SK-N-SH treated with all-trans-retinoic acid at 6 μM for 48 hours (cell line): ENCODE measurements at regions not wholly inside any gene's neighbourhood (a gene's known extent, or its start where the extent isn't known, plus 50 kb on each side); places are given as distances from the start of the nearest gene placed in this dataset.
A peak's percentile ranks its signal among the peaks of the same experiment; 100 is the strongest.

Source experiments
- ATAC-seq: fragments of 200-7000 bp; cut with Tn5 transposase; 3 replicates; pipeline ENCODE4 v1.9.1; 2020; ENCODE audit warnings: mild to moderate bottlenecking, moderate library complexity
- ARNTL ChIP-seq: fragments of 450-650 bp; formaldehyde crosslinking; IDR thresholded peaks from 2 replicates; pipeline ENCODE4 v1.5.0; 2020; ENCODE audit warnings: low read depth, mild to moderate bottlenecking, moderate library complexity, borderline replicate concordance
- BACH2 ChIP-seq: fragments of 250-450 bp; sonication (Bioruptor Pico); IDR thresholded peaks from 2 replicates; pipeline ENCODE4 v1.9.0; 2021; ENCODE audit warnings: mild to moderate bottlenecking, borderline replicate concordance
- CREB5 ChIP-seq: fragments of 250-450 bp; sonication (Bioruptor Pico); IDR thresholded peaks from 2 replicates; pipeline ENCODE4 v1.5.1; 2020; ENCODE audit warnings: low read depth, mild to moderate bottlenecking, moderate library complexity
- CSRNP3 ChIP-seq: fragments of 250-450 bp; sonication (Bioruptor Pico); IDR thresholded peaks from 2 replicates; pipeline ENCODE4 v1.5.1; 2021; ENCODE audit warnings: mild to moderate bottlenecking, moderate library complexity
- GLIS3 ChIP-seq: fragments of 250-450 bp; sonication (Bioruptor Pico); IDR thresholded peaks from 2 replicates; pipeline ENCODE4 v1.5.0; 2020; ENCODE audit warnings: mild to moderate bottlenecking, moderate library complexity
- ISL1 ChIP-seq: fragments of 250-450 bp; sonication (Bioruptor Pico); IDR thresholded peaks from 2 replicates; pipeline ENCODE4 v2.1.2; 2022; ENCODE audit warnings: mild to moderate bottlenecking, moderate library complexity
- OSR1 ChIP-seq: fragments of 250-450 bp; sonication (Bioruptor Pico); IDR thresholded peaks from 2 replicates; pipeline ENCODE4 v1.8.0; 2022; ENCODE audit warnings: moderate library complexity, mild to moderate bottlenecking, inconsistent platforms
- PPARA ChIP-seq: fragments of 250-450 bp; sonication (Bioruptor Pico); IDR thresholded peaks from 2 replicates; pipeline ENCODE4 v1.5.0; 2020; ENCODE audit warnings: mild to moderate bottlenecking, borderline replicate concordance
- RARB ChIP-seq: fragments of 250-450 bp; sonication (Bioruptor Pico); IDR thresholded peaks from 2 replicates; pipeline ENCODE4 v1.8.0; 2021; ENCODE audit warnings: mild to moderate bottlenecking, moderate library complexity
- SNAI2 ChIP-seq: fragments of 250-450 bp; sonication (Bioruptor Pico); IDR thresholded peaks from 2 replicates; pipeline ENCODE4 v1.5.0; 2020; ENCODE audit warnings: mild to moderate bottlenecking, moderate library complexity
- TCF4 ChIP-seq: fragments of 250-450 bp; sonication (Bioruptor Pico); IDR thresholded peaks from 2 replicates; pipeline ENCODE4 v1.8.0; 2021; ENCODE audit warnings: mild to moderate bottlenecking, moderate library complexity, borderline replicate concordance
- TOX ChIP-seq: fragments of 250-450 bp; sonication (Bioruptor Pico); IDR thresholded peaks from 2 replicates; pipeline ENCODE4 v1.8.0; 2021; ENCODE audit warnings: mild to moderate bottlenecking, moderate library complexity, borderline replicate concordance
- TSHZ2 ChIP-seq: fragments of 250-450 bp; sonication (Bioruptor Pico); IDR thresholded peaks from 2 replicates; pipeline ENCODE4 v1.5.0; 2020; ENCODE audit warnings: mild to moderate bottlenecking, moderate library complexity
- ZC3H10 ChIP-seq: fragments of 250-450 bp; sonication (Bioruptor Pico); IDR thresholded peaks from 2 replicates; pipeline ENCODE4 v1.5.1; 2021; ENCODE audit warnings: mild to moderate bottlenecking, moderate library complexity
- ZFP3 ChIP-seq: fragments of 250-450 bp; sonication (Bioruptor Pico); IDR thresholded peaks from 2 replicates; pipeline ENCODE4 v1.5.0; 2020; ENCODE audit warnings: mild to moderate bottlenecking, moderate library complexity
- ZFP30 ChIP-seq: fragments of 450-650 bp; formaldehyde crosslinking; IDR thresholded peaks from 2 replicates; pipeline ENCODE4 v1.5.0; 2022; ENCODE audit warnings: mild to moderate bottlenecking, moderate library complexity
- ZNF565 ChIP-seq: fragments of 450-650 bp; formaldehyde crosslinking; conservative IDR thresholded peaks from 2 replicates; pipeline ENCODE4 v1.5.0; 2020; ENCODE audit warnings: low read depth, mild to moderate bottlenecking, moderate library complexity
- ZNF70 ChIP-seq: fragments of 450-650 bp; formaldehyde crosslinking; IDR thresholded peaks from 2 replicates; pipeline ENCODE4 v1.5.0; 2020; ENCODE audit warnings: mild to moderate bottlenecking, moderate library complexity
- ZNF8 ChIP-seq: fragments of 450-650 bp; formaldehyde crosslinking; IDR thresholded peaks from 2 replicates; pipeline ENCODE4 v1.5.0; 2020; ENCODE audit warnings: mild to moderate bottlenecking, moderate library complexity
- TF ChIP-seq, protein P1 (sequence below): fragments of 250-450 bp; sonication (Bioruptor Pico); IDR thresholded peaks from 2 replicates; pipeline ENCODE4 v1.8.0; 2020; ENCODE audit warnings: mild to moderate bottlenecking, moderate library complexity, borderline replicate concordance
- TF ChIP-seq, protein P2 (sequence below): fragments of 250-450 bp; sonication (Bioruptor Pico); IDR thresholded peaks from 2 replicates; pipeline ENCODE4 v1.8.0; 2021; ENCODE audit warnings: low read depth, mild to moderate bottlenecking, moderate library complexity, borderline replicate concordance

DNA sequence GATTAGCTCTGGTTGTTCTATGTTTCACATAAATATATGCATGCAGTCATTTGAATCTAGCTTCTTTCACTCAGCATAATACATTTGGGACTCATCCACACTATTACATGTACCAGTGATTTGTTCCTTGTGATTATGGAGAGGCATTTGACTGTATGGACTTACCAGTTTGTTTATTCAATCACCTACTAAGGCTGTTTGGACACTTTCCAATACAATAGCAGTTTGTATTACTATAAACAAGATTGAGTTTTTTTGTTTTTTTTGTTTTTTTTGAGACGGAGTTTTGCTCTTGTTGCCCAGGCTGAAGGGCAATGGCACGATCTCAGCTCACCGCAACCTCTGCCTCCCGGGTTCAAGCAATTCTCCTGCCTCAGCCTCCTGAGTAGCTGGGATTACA lies 109.8 kb upstream of the DST start:
- no peak for ATAC-seq
- TF ChIP-seq ISL1 = no peak
- TF ChIP-seq ZNF565 (CRISPR knock-in tag) = no peak
- TF ChIP-seq RARB = no peak
- no peak for TF ChIP-seq CSRNP3
- no peak for TF ChIP-seq OSR1 (CRISPR knock-in tag)
- TF ChIP-seq ZFP30 = no peak

DNA sequence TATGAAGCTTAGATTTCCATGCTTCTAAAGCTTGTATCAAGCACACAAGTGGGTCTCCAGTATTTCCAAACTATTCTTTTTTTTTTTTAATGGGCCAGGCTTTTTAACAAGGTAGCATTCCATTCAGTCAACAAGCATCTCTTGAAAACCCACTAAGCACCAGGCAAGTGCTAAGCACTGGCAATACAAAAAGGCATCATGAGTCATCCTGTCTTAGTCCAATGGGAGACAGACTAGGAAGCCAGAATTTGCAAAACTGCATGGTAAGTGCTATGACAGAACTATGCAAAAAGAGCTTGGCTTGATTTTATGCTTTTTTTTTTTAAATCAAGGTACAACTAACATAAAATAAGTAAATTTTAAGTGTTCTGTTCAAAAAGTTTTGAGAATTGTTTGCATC lies 109.3 kb upstream of the DST start:
- peak; percentile 27; the same call in 2 of the 3 replicates for ATAC-seq
- TF ChIP-seq ZNF8 (CRISPR knock-in tag) = no peak
- no peak for TF ChIP-seq GLIS3 (CRISPR knock-in tag)
- TF ChIP-seq BACH2 = no peak
- TF ChIP-seq TCF4 (CRISPR knock-in tag) = no peak
- no peak for TF ChIP-seq ZC3H10 (CRISPR knock-in tag)
- no peak for TF ChIP-seq ISL1
- TF ChIP-seq ZNF70 (CRISPR knock-in tag) = no peak
- TF ChIP-seq PPARA (CRISPR knock-in tag) = no peak
- no peak for TF ChIP-seq TOX (CRISPR knock-in tag)
- no peak for TF ChIP-seq ARNTL (CRISPR knock-in tag)
- TF ChIP-seq, protein P1, sequence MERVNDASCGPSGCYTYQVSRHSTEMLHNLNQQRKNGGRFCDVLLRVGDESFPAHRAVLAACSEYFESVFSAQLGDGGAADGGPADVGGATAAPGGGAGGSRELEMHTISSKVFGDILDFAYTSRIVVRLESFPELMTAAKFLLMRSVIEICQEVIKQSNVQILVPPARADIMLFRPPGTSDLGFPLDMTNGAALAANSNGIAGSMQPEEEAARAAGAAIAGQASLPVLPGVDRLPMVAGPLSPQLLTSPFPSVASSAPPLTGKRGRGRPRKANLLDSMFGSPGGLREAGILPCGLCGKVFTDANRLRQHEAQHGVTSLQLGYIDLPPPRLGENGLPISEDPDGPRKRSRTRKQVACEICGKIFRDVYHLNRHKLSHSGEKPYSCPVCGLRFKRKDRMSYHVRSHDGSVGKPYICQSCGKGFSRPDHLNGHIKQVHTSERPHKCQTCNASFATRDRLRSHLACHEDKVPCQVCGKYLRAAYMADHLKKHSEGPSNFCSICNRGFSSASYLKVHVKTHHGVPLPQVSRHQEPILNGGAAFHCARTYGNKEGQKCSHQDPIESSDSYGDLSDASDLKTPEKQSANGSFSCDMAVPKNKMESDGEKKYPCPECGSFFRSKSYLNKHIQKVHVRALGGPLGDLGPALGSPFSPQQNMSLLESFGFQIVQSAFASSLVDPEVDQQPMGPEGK (CRISPR knock-in tag) = no peak
- no peak for TF ChIP-seq ZFP3 (CRISPR knock-in tag)
- TF ChIP-seq, protein P2, sequence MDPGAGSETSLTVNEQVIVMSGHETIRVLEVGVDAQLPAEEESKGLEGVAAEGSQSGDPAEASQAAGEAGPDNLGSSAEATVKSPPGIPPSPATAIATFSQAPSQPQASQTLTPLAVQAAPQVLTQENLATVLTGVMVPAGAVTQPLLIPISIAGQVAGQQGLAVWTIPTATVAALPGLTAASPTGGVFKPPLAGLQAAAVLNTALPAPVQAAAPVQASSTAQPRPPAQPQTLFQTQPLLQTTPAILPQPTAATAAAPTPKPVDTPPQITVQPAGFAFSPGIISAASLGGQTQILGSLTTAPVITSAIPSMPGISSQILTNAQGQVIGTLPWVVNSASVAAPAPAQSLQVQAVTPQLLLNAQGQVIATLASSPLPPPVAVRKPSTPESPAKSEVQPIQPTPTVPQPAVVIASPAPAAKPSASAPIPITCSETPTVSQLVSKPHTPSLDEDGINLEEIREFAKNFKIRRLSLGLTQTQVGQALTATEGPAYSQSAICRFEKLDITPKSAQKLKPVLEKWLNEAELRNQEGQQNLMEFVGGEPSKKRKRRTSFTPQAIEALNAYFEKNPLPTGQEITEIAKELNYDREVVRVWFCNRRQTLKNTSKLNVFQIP (CRISPR knock-in tag) = no peak
- no peak for TF ChIP-seq CSRNP3
- no peak for TF ChIP-seq ZNF565 (CRISPR knock-in tag)
- no peak for TF ChIP-seq RARB
- no peak for TF ChIP-seq CREB5 (CRISPR knock-in tag)
- no peak for TF ChIP-seq SNAI2 (CRISPR knock-in tag)
- TF ChIP-seq, all 23 proteins: peak for 0

DNA sequence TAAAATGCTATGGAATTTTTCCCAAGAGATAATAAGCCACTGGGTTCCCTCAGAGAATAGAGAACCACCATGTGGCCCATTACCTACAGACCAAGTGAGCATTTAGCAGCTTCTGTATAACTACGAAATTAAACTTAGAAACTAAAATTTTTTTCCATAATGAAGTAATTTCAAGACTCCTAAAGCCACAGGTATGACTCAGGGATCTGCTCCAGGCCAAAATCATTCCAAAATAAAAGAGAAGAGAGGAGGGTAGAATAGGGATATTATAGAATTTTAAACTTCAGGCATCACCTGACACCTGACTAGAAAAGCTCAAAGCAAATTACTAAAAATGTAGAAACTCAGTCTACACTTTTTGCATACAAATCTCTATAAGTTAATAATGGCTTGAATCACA lies 108.9 kb upstream of the DST start:
- no peak for ATAC-seq
- TF ChIP-seq TSHZ2 (no peak), RARB (no peak), ZFP3 (CRISPR knock-in tag) (no peak), SNAI2 (CRISPR knock-in tag) (no peak), OSR1 (CRISPR knock-in tag) (no peak), ZFP30 (no peak), TCF4 (CRISPR knock-in tag) (no peak), TOX (CRISPR knock-in tag) (no peak), ZNF8 (CRISPR knock-in tag) (no peak), GLIS3 (CRISPR knock-in tag) (no peak)
